SHP77 treated with DMSO at 0.1 percent for 48 hours (cell line): ENCODE measurements at regions not wholly inside any gene's neighbourhood (a gene's known extent, or its start where the extent isn't known, plus 50 kb on each side); places are given as distances from the start of the nearest gene placed in this dataset.
"Not testable (repeated sequence)": the region's sequence is repeated elsewhere in the genome, so short reads cannot be mapped to it uniquely, and the experiment has no call there.

Experiments
- DNase-seq: peaks from one replicate; lab custom pipeline; 2025; lab: John Stamatoyannopoulos, UW

- DNase-seq, result no peak
These were observed 585.7 kb upstream of the CBLB start for GRCh38 chr3:106454497-106454896.

- peak; percentile 9 for DNase-seq
These were observed 588.7 kb upstream of the CBLB start for GRCh38 chr3:106457281-106458180.

GRCh38 chr3:106458952-106459351 is 590.1 kb upstream of the CBLB start:
- DNase-seq, result no peak

- no peak for DNase-seq
These were observed 598.1 kb upstream of the CBLB start for GRCh38 chr3:106466881-106467280.

- DNase-seq, result no peak
These were observed 605.0 kb upstream of the CBLB start for GRCh38 chr3:106473576-106474475.

- no peak for DNase-seq
These were observed 613.6 kb upstream of the CBLB start for GRCh38 chr3:106482451-106482850.

GRCh38 chr3:106485217-106485616 is 616.4 kb upstream of the CBLB start:
- DNase-seq, result no peak

- DNase-seq, result no peak
These were observed 617.0 kb upstream of the CBLB start for GRCh38 chr3:106485802-106486201.

GRCh38 chr3:106486945-106487639 is 618.3 kb upstream of the CBLB start:
- DNase-seq, result not testable (repeated sequence)

GRCh38 chr3:106488331-106488730 is 619.5 kb upstream of the CBLB start:
- DNase-seq, result no peak

- no peak for DNase-seq
These were observed 623.0 kb upstream of the CBLB start for GRCh38 chr3:106491796-106492195.

GRCh38 chr3:106508331-106508893 is 639.6 kb upstream of the CBLB start:
- no peak for DNase-seq

- no peak for DNase-seq
These were observed 641.4 kb upstream of the CBLB start for GRCh38 chr3:106510206-106510605.

GRCh38 chr3:106512846-106513245 is 644.0 kb upstream of the CBLB start:
- DNase-seq, result no peak

GRCh38 chr3:106514431-106514830 is 645.6 kb upstream of the CBLB start:
- no peak for DNase-seq

GRCh38 chr3:106518516-106518915 is 649.7 kb upstream of the CBLB start:
- DNase-seq, result no peak

- no peak for DNase-seq
These were observed 653.6 kb upstream of the CBLB start for GRCh38 chr3:106522397-106522796.

- no peak for DNase-seq
These were observed 660.1 kb upstream of the CBLB start for GRCh38 chr3:106528932-106529331.

GRCh38 chr3:106529738-106530137 is 660.9 kb upstream of the CBLB start:
- no peak for DNase-seq

GRCh38 chr3:106530367-106530766 is 661.6 kb upstream of the CBLB start:
- no peak for DNase-seq

GRCh38 chr3:106531771-106532329 is 663.0 kb upstream of the CBLB start:
- DNase-seq, result not testable (repeated sequence)
